ENCODE measurements at regions not wholly inside any gene's neighbourhood (a gene's known extent, or its start where the extent isn't known, plus 50 kb on each side); places are given as distances from the start of the nearest gene placed in this dataset.

- no peaks in the 10 kb centered on the region for H3K4me1 ChIP-seq (ENCODE audit: low read depth)
- H3K36me3 ChIP-seq (ENCODE audit: low read depth): no peaks in the 10 kb centered on the region
- DNase-seq: no peak
- TF ChIP-seq CTCF (IDR thresholded peaks at IDR 0.05): no peak
- H3K9me3 ChIP-seq: no peaks in the 10 kb centered on the region
- intact Hi-C loops (cut with DNase I, micrococcal nuclease): no loop called here
- ATAC-seq: no peak
- no peak overlapping the region for H3K4me3 ChIP-seq
Measured at GRCh38 chr10:33519130-33519860, 184.8 kb upstream of the NRP1 start.

- no peak for DNase-seq
- ATAC-seq: no peak
- Histone ChIP-seq H3K9me3 (no peaks in the 10 kb centered on the region), H3K36me3 (ENCODE audit: low read depth) (no peaks in the 10 kb centered on the region), H3K4me3 (no peak overlapping the region), H3K4me1 (ENCODE audit: low read depth) (no peaks in the 10 kb centered on the region)
- intact Hi-C loops (cut with DNase I, micrococcal nuclease): no loop called here
- no peak for TF ChIP-seq CTCF (IDR thresholded peaks at IDR 0.05)
Measured at GRCh38 chr10:33510206-33510605, 175.7 kb upstream of the NRP1 start.

- Histone ChIP-seq H3K4me3 (no peak overlapping the region), H3K4me1 (ENCODE audit: low read depth) (no peaks in the 10 kb centered on the region), H3K9me3 (no peaks in the 10 kb centered on the region), H3K36me3 (ENCODE audit: low read depth) (no peaks in the 10 kb centered on the region)
- DNase-seq: no peak
- peak; percentile 78 for ATAC-seq
- intact Hi-C loops (cut with DNase I, micrococcal nuclease): no loop called here
- TF ChIP-seq CTCF (IDR thresholded peaks at IDR 0.05): no peak
Measured at GRCh38 chr10:33509231-33509831, 174.9 kb upstream of the NRP1 start.

- H3K4me1 ChIP-seq (ENCODE audit: low read depth): no peaks in the 10 kb centered on the region
- H3K9me3 ChIP-seq: no peaks in the 10 kb centered on the region
- intact Hi-C loops (cut with DNase I, micrococcal nuclease): no loop called here
- no peak for ATAC-seq
- no peak overlapping the region for H3K4me3 ChIP-seq
- H3K36me3 ChIP-seq (ENCODE audit: low read depth): no peaks in the 10 kb centered on the region
- no peak for DNase-seq
- TF ChIP-seq CTCF (IDR thresholded peaks at IDR 0.05): no peak
Measured at GRCh38 chr10:33507662-33508425, 173.4 kb upstream of the NRP1 start.

- no peaks in the 10 kb centered on the region for H3K4me1 ChIP-seq (ENCODE audit: low read depth)
- ATAC-seq: no peak
- intact Hi-C loops (cut with DNase I, micrococcal nuclease): no loop called here
- DNase-seq: no peak
- no peak for TF ChIP-seq CTCF (IDR thresholded peaks at IDR 0.05)
- no peaks in the 10 kb centered on the region for H3K36me3 ChIP-seq (ENCODE audit: low read depth)
- no peak overlapping the region for H3K4me3 ChIP-seq
- no peaks in the 10 kb centered on the region for H3K9me3 ChIP-seq
Measured at GRCh38 chr10:33506838-33507661, 172.6 kb upstream of the NRP1 start.

Measured in mucosa of descending colon (tissue), 3 donors.